Activated T-cell treated with anti-CD3 and anti-CD28 coated beads for 24 hours (primary cell): ENCODE measurements at regions not wholly inside any gene's neighbourhood (a gene's known extent, or its start where the extent isn't known, plus 50 kb on each side); places are given as distances from the start of the nearest gene placed in this dataset.

Source experiments
- DNase-seq: peaks from one replicate; pipeline ENCODE4 v3.0.0-alpha.2; 2020; ENCODE audit warnings: low read depth

DNA sequence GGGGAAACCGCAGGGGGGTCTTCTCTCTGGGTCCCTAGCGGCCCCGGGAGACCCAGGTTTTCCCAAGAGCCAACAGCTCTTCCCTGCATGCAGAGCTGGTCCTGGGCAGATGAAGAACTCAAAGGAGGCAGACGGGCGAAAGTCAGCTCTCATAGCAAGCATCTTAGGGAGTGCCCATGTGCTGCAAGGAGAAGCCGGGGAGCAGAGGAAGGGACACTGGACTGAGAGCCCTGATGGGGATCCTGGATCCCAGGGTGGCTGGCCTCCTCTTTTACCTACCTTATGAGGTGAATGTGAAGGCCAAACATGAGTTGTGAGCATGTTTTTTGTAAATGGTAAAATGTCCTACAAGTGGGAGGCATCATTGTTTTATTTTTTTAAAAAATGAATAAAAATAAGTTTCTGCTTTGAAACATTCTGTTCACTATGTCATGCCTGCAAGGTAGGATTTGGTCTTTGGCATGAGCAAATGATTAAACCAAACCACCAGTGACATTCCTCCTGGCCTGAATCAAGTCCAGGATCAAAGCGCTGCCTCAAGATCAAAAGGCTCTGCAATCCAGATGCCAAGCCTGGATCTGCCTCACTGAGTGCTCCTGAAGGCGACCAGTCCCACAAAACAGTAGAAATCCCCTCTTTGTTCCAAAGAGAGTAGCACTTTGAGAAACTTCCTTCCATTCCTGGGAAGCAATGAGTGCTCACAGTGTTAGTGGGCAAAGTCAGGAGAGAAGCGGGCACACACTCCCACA, 92.2 kb upstream of the SERP2 start:
- DNase-seq, result no peak

DNA sequence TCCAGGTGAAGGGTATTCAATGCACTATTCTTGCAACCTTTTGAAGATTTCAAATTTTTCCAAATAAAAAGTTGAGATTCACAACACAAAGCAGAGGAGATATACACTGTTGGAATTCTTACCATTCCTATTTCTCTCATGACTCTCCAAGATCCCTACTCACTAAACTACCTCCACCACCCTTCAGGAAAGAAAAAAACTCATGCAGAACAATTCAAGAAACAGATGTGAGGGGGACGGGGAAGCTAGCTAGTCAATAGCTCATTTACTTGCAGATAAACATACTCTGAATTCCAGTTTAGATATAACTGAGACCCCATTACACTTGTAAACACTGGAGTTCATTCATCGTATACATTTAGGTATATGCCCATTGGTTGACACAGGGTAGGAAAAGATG, 90.0 kb upstream of the SERP2 start:
- no peak for DNase-seq

DNA sequence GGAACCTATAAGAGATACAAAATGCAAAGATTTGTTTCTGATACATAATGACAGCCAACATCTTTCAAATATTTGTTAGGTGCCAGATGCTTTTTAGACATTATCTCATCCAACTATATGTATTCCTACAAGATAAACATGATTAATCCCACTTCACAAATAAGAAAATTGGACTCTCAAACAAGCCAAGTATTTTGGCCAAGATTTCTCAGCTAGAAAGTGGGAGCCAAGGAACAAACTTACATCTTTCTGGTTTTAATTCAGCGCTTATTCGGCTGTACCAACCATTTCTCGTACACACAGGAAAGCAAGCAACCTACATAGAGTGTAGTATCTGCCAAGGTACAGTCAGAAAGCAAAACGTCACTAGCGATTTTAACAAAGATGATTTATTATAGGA, 85.7 kb upstream of the SERP2 start:
- DNase-seq, result no peak

DNA sequence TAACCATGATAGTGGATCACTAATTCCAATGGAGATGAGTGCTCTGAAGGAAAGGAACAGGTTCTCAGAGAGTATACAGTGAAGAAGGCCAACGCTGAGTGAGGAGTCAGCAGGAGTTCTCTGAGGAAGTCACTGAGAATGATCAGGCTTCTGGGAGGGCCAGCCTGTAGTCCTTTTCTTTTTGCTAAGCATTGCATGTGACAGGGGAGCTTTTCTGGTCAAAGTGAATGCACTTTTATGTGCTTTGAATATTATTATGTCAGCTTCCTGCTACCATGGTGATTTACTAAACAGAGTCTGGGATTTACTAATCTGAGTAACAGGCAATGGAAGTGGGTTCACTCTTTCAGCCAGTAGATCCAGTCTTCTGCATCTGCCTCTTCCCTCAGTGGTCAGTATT, 81.1 kb upstream of the SERP2 start:
- no peak for DNase-seq

DNA sequence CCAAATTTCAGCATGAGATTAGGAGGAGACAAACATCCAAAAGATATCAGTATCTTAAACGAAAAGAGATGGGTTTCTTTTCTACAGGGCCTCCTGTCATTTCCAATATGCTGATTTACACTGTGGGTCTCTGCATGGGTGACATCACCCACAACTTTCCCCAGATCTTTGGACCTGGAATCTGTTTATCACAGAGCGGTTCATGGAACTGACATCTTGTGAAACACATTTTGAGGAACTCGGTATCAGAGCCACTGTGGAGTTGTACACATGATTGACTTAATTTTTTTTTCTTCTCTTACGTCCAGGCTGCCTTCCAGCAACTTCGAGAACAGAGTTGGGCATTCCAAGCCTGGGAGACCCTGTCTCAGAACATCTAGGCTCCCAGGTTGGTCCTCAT, 80.2 kb upstream of the SERP2 start:
- no peak for DNase-seq

DNA sequence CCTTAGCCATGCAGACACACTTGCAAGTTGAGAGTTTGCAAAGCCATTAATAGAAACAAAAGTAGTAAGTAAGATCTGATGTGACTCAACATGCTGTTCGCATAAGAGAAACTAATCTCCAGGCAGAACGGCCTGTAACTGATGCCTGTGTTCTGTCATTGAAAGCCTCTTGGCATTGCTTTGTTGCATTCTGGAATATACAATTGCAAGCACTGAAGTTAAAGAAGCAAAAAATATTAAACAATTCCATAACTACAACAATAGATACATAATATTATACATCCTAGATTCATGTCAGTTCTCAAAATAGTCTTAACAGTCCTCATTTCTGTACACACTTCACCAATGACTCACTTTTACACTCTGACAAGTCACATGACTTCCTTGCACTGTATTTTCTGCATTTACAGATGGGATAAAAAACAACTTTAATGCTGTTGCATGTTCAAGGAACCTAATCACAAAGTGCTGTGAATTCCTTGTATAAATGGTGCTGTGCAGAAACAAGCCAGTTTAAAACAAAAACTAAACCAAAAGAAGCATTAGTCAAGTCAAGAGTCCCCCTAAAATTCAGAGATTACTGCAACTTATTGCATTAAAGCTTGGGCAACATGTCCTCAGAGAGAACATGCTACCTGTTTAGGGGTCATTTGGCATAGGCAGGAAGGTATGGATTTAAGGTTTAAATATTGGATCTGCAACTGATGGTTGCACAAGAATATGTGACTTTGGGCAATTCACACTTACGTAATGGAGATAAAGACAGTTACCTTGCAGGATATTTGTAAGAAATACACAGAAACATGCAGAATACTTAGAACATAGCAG, 79.5 kb upstream of the SERP2 start:
- no peak for DNase-seq

DNA sequence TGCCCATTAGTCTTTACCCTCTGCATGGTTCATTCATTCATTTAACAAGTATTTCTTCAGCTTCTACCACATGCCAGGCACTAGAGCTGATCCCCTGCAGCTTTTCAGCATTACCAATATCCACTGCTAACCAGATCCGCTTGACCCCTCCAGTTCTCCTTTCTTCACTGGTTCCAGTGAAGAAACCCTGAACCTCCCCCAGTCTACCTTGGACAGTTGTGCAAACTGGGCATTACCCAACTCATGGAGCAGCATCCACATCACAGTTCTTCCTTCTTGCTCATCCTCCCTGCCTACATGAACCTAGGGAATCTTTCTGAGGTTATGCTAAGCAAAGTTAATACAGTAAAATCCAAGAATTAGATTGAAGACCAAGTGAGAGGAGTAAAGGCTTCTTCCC, 78.7 kb upstream of the SERP2 start:
- DNase-seq, result no peak

DNA sequence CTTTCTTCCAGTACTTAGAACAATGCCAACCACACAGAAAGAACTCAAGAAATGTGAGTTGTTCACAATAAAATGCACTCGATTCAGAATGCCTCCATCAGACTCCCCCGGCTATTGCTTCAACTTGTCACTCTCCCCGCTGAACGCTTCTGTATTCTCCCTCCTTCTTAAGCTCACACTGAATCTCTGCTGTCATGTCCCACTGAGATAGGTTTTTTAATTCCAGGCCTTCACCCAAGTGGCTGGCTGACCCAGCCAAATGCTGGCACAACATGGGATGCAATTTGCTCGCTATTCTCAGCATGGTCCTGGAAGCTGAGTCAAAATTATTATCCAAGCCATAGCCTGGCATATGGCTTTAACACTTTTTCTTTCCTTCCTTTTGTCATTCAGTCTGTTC, 76.8 kb upstream of the SERP2 start:
- no peak for DNase-seq

DNA sequence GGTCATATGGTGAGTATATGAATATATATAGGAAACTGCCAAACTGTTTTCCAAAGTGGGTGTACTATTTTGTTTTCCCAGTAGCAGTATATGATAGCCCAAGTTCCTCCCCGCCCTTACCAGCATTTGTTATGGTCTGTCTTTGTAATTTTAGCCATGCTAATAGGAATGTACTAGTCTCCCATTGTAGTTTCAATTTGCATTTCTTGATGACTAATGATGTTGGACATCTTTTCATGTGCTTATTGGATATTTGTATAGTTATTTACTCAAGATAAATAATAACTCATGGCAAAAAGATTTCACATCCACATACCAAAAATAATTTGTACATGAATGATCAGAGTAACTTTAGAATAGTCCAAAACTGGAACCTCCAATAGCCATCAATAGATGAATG, 75.3 kb upstream of the SERP2 start:
- DNase-seq, result no peak

DNA sequence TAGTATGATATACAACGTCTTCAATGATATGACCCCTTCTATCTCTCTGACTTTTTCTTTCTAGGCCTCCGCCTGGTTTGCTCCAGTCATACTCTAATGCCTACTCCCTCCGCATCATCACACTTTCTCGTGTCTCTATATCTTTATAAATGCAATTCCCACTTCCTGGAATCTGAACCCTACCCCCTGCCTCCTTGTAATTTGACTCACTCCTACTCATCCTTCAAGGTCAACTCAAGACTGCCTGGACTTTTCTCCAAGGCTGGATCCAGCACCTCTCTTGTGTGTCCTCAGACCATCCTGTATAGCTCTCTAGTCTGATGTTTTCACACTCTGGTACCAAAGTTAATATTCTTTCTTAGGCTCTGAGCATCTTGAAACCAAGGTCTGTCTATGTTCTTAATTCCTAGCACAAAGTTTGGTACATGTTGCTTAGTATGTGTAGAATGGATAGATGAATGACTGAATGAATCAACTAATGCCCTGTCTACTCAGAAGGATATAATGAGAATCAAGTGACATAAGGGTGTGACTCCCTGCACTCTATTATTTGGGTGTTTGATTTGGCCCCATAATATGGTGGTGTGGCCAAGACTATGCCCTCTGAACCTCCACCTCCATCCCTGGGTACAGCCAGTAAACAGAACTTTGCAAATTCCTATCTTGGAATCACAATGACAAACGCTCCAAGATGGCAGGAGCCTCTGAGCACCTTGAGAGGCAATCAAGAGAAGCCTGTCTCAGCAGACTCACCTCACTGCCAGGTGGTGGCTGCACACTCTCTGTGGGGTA, 74.3 kb upstream of the SERP2 start:
- DNase-seq, result no peak

DNA sequence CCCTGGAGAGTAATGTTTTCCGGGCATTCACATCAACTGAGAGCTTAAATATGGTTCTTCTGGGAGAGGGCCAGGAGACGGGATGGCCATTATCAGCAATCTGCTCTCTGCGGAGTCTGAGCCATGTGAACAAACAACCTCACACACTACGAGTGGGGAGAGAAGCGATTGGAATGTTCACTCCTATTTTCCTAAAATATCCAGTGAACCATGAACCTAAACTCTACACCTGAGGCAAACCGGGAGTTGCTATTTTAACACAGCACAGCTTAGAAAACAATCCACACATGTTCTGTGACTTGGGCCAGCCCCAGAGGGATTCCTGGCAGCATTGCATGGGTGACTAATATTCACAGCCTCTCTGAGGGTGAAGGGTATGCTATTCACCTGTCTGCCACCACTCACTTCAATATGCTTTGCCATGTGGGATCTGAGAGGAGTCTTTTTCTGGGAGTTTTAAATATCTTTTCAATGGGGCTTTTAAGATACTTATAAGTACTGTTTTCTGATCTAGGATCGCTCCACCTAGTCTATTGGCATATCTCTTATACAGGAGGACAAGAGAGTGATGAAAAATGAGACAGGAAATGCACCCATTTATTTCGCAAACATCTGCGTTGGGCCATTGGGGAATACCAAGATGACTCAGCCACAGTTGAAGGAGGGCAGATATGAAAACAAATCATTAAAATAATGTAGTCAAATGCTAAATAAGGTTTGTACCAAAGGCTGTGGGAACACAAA, 72.6 kb upstream of the SERP2 start:
- DNase-seq, result no peak

DNA sequence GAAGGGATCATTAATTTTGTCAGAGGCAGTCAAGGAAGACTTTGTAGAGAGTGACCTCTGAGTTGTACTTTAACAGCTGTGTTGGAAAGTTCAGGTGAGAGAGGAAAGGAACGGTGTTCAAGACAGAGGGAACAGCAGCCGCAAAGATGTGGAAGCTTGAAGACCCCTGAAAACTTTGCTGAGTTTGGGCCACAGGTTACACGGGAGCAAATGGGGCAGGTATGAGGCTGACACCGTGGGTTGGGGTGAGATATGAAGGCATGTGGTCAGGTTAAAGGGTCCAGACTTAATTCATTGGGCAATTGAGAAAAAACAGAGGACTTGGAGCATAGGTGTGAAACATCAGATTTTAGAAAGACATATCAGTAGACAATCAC, 72.0 kb upstream of the SERP2 start:
- DNase-seq, result no peak

DNA sequence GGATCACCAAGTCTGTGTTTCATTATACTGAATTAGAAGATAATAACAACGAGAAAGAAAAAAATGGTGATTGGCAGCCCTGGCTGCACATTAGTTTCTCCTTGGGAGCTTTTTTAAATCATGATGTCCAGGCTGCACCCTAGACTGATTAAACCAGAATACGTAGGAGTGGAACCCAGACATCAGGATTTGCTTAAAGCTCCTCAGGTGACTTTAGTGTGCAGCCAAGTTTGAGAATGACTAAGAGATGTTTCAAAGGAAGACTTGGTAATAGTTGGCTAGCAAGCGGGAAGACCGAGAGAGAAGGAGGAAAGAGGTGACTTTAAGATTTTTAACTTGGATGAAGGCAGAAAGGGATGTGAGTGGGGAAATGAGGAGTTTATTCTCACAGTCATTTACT, 71.4 kb upstream of the SERP2 start:
- no peak for DNase-seq

DNA sequence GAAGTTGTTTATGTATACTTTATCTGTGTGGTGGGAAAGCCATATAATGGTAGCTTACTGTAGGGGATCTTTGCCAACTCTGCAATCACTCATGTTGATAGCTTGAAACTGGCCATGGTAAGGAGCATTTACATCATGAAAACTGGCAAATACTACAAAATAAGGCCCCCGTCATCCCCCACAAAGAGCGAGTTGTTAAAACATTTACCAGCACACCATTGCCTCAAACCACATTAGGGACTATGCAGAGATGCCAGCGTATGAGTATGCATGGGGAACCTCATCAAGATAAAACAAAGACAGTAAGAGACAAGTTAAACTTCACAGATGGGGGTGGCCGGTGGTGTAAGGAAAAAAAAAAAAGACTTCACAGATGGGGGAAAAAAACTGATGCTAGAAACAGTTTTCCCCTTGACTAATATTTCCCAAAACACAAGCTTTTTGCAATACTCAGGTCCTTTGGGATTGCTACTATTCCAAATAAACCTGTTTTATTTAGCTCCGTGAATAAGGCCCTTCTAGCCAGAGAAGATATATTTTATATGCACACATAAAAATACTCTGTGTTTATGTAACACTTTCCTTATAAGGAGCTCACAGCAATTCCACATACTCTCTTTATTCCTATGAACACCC, 70.6 kb upstream of the SERP2 start:
- DNase-seq, result no peak

DNA sequence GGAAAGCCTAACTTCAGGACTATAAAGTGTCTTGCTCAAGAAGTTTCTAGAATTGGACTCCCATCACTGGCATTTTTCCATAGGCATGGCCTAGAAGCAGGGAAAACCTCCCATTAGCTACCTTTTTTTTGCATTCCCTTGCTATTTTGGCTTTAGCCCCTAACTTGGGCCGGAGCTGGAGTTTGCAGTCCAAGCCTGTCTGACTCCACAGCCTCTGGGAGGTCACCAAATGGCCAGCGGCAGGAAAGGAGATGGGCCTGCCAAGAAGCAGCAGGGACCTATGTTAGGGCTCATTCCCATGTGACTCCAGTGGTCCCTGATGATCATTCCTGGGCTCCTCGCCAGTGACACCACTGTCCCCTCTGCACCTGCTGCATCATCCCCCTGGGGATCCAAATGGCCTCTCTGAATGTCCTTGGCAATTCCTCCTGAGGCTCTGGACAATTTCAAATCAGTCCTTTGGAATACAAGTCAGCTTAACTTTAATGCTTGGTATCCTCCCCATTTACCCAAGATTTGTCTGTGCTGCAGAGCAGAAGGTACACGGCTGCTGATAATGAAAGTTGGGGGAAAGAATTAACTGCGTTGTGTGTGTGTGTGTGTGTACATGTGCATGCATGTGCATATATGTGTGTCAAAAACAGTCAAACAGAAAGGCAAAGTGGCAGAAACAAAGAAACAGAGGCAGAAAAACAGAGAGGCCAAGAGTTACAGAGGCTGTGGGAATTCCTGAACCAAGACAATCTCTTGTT, 69.8 kb upstream of the SERP2 start:
- no peak for DNase-seq

DNA sequence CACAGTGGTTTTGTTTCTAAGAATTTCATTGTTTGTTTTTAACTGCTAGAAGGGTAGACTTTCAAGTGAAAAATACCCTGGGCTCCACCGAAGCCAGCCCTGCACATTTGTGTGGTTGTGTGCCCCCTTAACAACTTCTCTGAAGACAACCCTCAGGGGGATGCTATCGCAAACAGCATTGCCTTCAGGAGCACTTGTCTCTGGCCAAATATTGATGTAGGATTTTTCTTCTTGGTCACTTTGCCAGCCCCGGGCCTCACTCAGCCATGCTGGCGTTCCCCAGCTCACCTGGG, 69.2 kb upstream of the SERP2 start:
- no peak for DNase-seq

DNA sequence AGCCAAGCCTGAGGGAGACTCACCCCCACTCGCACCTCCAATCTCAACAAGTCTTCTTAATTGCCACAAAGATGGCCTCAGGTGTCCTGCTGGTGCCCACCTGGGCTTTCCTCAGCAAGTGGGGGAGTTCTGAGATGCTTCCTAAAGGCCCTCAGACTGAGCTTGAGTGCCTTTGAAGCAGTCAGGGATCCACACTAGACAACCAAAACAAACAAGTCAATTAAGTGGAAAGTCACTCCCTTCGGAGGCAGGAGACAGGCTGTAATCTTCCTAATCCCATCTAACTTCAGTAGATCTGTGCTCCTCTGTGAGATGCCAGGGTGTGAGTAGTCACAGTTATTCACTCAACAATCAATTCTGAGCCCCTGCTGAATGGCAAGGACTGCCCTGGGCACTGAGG, 68.3 kb upstream of the SERP2 start:
- no peak for DNase-seq

DNA sequence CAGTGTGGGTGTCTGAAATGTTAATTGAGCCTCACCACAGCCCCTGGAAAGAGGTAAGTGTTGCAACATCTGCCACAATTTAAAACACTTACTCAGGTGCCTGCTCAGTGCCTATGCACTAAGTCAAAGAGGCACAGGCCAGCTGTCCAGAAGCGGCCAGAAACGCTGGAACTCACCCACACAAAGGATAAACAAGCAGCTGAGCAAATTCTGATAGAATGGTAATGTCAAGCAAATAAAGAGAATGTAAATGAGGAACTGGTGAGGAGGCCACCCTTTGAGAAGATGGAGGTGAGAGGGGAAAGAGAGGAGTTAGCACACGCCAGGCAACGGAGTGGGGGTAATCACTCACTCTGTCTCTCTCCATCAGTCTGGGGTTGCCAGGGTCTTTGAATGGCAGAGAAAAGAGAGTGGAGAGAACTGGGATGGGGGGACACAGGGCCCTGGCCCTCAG, 67.7 kb upstream of the SERP2 start:
- no peak for DNase-seq

DNA sequence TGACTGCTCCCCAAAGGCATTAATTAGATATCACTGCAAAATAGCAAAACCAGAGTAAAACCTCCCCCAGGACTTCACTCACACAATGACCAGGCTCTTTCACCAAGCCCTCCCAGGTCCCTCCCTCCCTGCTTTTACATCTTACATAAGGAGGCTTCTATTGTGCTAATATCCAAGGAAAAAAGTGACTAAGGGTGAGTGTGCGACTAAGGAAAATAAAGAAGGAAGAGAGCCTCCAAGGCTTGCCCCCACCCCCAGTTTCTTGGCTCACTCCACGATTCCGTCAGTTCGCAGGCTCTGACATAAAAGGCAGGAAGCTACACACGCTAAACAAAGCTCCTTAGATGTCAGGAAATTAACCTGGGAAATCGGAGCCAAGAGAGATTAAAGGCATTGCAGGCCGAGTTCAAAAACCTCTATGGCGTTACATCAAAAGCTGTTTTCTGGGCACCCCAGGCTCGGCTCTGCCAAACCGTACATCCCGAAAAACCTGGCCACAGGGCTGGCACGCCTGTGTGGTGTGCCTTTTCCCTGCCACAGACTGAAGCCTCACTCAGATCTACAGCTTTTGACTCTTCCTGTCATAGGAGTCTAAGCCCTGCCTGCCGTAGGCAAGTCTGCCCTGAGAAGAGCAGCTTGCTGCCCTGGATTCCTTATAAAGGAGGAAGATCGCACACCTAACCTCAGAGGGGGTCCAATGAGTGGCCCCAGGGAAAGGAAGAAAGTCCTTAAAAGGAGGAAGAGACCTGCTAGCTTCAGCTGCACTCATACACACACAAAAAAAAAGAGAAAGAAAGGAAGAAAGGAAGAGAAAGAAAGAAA, 67.0 kb upstream of the SERP2 start:
- no peak for DNase-seq

DNA sequence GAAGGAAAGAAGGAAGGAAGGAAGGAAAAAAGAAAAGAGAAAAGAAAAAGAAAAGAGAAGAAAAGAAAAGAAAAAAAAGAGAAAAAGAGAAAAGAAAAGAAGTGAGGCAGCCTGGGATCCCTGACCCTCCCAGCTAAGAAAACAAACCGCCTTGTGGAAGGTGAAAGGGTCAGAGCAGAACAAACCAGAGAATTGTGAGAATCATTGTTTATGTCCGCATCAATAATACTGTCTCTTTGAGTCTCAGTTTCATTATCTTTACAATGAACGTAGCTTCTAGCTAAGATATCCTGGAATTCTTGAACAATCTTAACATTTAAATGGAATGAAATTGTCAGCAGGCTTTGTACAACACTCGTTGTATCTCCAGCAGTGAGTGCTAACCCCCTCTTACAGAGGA, 66.4 kb upstream of the SERP2 start:
- DNase-seq, result no peak
